A549 (cell line): ENCODE measurements at regions not wholly inside any gene's neighbourhood (a gene's known extent, or its start where the extent isn't known, plus 50 kb on each side); places are given as distances from the start of the nearest gene placed in this dataset.

ENCODE experiments used
- ATAC-seq, 2 experiments: fragments of 200-7000 bp in 1 of 2; fragments of >200 bp in 1 of 2; cut with Nextera tagmentation in 1 of 2; cut with Tn5 transposase in 1 of 2; 3 replicates each; pipeline versions ENCODE4 v1.8.0 to v1.9.1; 2018 to 2020; ENCODE audit warnings: mild to moderate bottlenecking in 1 of 2, moderate library complexity in 1 of 2
- CTCF ChIA-PET: fragments of 300-600 bp; sonication (Branson Sonifier 250); formaldehyde crosslinking; extraction: SDS; loops from one replicate; lab custom pipeline; 2021; ENCODE audit warnings: antibody characterized with exemption, inconsistent platforms; lab: Yijun Ruan, JAX
- POLR2A ChIA-PET: fragments of 350-600 bp; formaldehyde crosslinking; extraction: SDS; loops from one replicate; lab custom pipeline; 2021; ENCODE audit warnings: antibody characterized with exemption, inconsistent platforms; lab: Yijun Ruan, JAX
- DNase-seq, 2 experiments: peaks; one replicate each; pipeline versions ENCODE4 v3.0.0 to v3.0.0-alpha.2; 2011 to 2016; ENCODE audit warnings: low read depth in 1 of 2, low spot score in 1 of 2
- FAIRE-seq: peaks from 2 replicates; lab custom pipeline; 2011; peaks lifted over from hg19 to GRCh38; lab: Jason Lieb, UNC
- H3K27ac ChIP-seq, 2 experiments: fragments of >200 bp; sonication (Bioruptor Twin); formaldehyde crosslinking; 3 replicates each; pipeline ENCODE4 v1.5.1; 2016 to 2017
- H3K4me1 ChIP-seq: fragments of >200 bp; sonication (Bioruptor Twin); formaldehyde crosslinking; 3 replicates; pipeline ENCODE4 v1.6.1; 2016
- H3K4me2 ChIP-seq: fragments of >200 bp; sonication (Bioruptor Twin); formaldehyde crosslinking; 3 replicates; pipeline ENCODE4 v1.6.1; 2016
- H3K4me3 ChIP-seq: fragments of >200 bp; sonication (Bioruptor Twin); formaldehyde crosslinking; 3 replicates; pipeline ENCODE4 v1.5.1; 2016
- H3K9me3 ChIP-seq: fragments of >200 bp; sonication (Bioruptor Twin); formaldehyde crosslinking; 3 replicates; pipeline ENCODE4 v1.6.1; 2016
- CBX2 ChIP-seq: fragments of 200-600 bp; sonication (generic); IDR thresholded peaks from 2 replicates; pipeline ENCODE4 v1.6.1; 2016; ENCODE audit warnings: low read depth, mild to moderate bottlenecking, borderline replicate concordance
- CEBPB ChIP-seq, 2 experiments: fragments of >200 bp in 1 of 2; sonication (Bioruptor Twin) in 1 of 2; formaldehyde crosslinking in 1 of 2; IDR thresholded peaks; 2 replicates each; pipeline ENCODE4 v1.6.1; 2012 to 2016
- CHD2 ChIP-seq: fragments of 150-350 bp; IDR thresholded peaks from 2 replicates; pipeline ENCODE4 v1.6.1; 2014; ENCODE audit warnings: low read length; ENCODE audit not compliant: partially characterized antibody
- CHD4 ChIP-seq: fragments of 200-600 bp; sonication (generic); IDR thresholded peaks from 2 replicates; pipeline ENCODE4 v1.6.1; 2016; ENCODE audit warnings: antibody characterized with exemption, mild to moderate bottlenecking, borderline replicate concordance
- E2F6 ChIP-seq: IDR thresholded peaks from 2 replicates; pipeline ENCODE4 v1.6.1; 2012; ENCODE audit warnings: low read depth, borderline replicate concordance
- EHMT2 ChIP-seq: fragments of 200-600 bp; sonication (generic); IDR thresholded peaks from 2 replicates; pipeline ENCODE4 v1.6.1; 2016; ENCODE audit warnings: antibody characterized with exemption, low read depth, mild to moderate bottlenecking, moderate library complexity
- FOXS1 ChIP-seq: fragments of 250-450 bp; sonication (Bioruptor Pico); IDR thresholded peaks from 2 replicates; pipeline ENCODE4 v1.5.0; 2020; ENCODE audit warnings: mild to moderate bottlenecking, moderate library complexity
- HOXA7 ChIP-seq: fragments of 250-450 bp; sonication (Bioruptor Pico); IDR thresholded peaks from 2 replicates; pipeline ENCODE4 v1.5.0; 2020; ENCODE audit warnings: mild to moderate bottlenecking, moderate library complexity
- JUNB ChIP-seq: fragments of >200 bp; sonication (Bioruptor Twin); formaldehyde crosslinking; IDR thresholded peaks from 2 replicates; pipeline ENCODE4 v1.6.1; 2016
- KDM5A ChIP-seq: fragments of 200-600 bp; sonication (generic); IDR thresholded peaks from 2 replicates; pipeline ENCODE4 v1.6.1; 2016; ENCODE audit warnings: antibody characterized with exemption, mild to moderate bottlenecking
- MAFK ChIP-seq: fragments of 450-650 bp; IDR thresholded peaks from 2 replicates; pipeline ENCODE4 v1.6.1; 2014; ENCODE audit not compliant: partially characterized antibody
- PHF8 ChIP-seq: fragments of 200-600 bp; sonication (generic); IDR thresholded peaks from 2 replicates; pipeline ENCODE4 v1.6.1; 2016; ENCODE audit warnings: low read depth, mild to moderate bottlenecking, antibody characterized with exemption, moderate library complexity, borderline replicate concordance
- RFX5 ChIP-seq: fragments of 450-650 bp; IDR thresholded peaks from 2 replicates; pipeline ENCODE4 v1.7.1; 2014; ENCODE audit warnings: antibody characterized with exemption, mild to moderate bottlenecking, moderate library complexity
- SREBF2 ChIP-seq: fragments of 450-650 bp; IDR thresholded peaks from 2 replicates; pipeline ENCODE4 v1.6.1; 2014; ENCODE audit warnings: mild to moderate bottlenecking, moderate library complexity
- ZNF302 ChIP-seq: fragments of 250-450 bp; sonication (Bioruptor Pico); IDR thresholded peaks from 2 replicates; pipeline ENCODE4 v1.9.0; 2021; ENCODE audit warnings: inconsistent platforms, mild to moderate bottlenecking, moderate library complexity
- ZSCAN20 ChIP-seq: fragments of 250-450 bp; sonication (Bioruptor Pico); IDR thresholded peaks from 2 replicates; pipeline ENCODE4 v1.8.0; 2022; ENCODE audit warnings: mild to moderate bottlenecking, moderate library complexity
- WGBS: methylation state at CpG from one replicate; pipeline ENCODE4 v1.1.6; 2017; ENCODE audit errors: missing lambda C conversion rate; 5-methylcytosine and 5-hydroxymethylcytosine counted together
- TF ChIP-seq, protein P1 (sequence below): fragments of 450-650 bp; IDR thresholded peaks from 2 replicates; pipeline ENCODE4 v1.6.1; 2014; ENCODE audit warnings: antibody characterized with exemption
- TF ChIP-seq, protein P2 (sequence below): IDR thresholded peaks from 2 replicates; pipeline ENCODE4 v1.6.1; 2012
- TF ChIP-seq, protein P3 (sequence below): fragments of 250-450 bp; sonication (Bioruptor Pico); IDR thresholded peaks from 2 replicates; pipeline ENCODE4 v1.5.0; 2021; ENCODE audit warnings: mild to moderate bottlenecking, moderate library complexity, borderline replicate concordance

- DNase-seq (no peak), FAIRE-seq (no peak), ATAC-seq (no peak)
- no peak overlapping the region for H3K4me3 ChIP-seq
- no peaks in the 10 kb centered on the region for H3K4me1 ChIP-seq
- ChIA-PET CTCF (no interaction called here), POLR2A (no interaction called here)
- H3K4me2 ChIP-seq, result no peak overlapping the region
- TF ChIP-seq CEBPB (IDR thresholded peaks at IDR 0.05) (no peak), FOXS1 (CRISPR knock-in tag) (no peak), SREBF2 (no peak), CHD4 (no peak), E2F6 (no peak), KDM5A (no peak), RFX5 (no peak), CHD2 (no peak), CBX2 (no peak), JUNB (no peak), ZNF302 (CRISPR knock-in tag) (no peak), HOXA7 (CRISPR knock-in tag) (no peak), ZSCAN20 (CRISPR knock-in tag) (no peak)
- TF ChIP-seq, protein P1, sequence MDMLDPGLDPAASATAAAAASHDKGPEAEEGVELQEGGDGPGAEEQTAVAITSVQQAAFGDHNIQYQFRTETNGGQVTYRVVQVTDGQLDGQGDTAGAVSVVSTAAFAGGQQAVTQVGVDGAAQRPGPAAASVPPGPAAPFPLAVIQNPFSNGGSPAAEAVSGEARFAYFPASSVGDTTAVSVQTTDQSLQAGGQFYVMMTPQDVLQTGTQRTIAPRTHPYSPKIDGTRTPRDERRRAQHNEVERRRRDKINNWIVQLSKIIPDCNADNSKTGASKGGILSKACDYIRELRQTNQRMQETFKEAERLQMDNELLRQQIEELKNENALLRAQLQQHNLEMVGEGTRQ, result no peak
- TF ChIP-seq, protein P2, sequence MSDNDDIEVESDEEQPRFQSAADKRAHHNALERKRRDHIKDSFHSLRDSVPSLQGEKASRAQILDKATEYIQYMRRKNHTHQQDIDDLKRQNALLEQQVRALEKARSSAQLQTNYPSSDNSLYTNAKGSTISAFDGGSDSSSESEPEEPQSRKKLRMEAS, result no peak
- TF ChIP-seq, protein P3, sequence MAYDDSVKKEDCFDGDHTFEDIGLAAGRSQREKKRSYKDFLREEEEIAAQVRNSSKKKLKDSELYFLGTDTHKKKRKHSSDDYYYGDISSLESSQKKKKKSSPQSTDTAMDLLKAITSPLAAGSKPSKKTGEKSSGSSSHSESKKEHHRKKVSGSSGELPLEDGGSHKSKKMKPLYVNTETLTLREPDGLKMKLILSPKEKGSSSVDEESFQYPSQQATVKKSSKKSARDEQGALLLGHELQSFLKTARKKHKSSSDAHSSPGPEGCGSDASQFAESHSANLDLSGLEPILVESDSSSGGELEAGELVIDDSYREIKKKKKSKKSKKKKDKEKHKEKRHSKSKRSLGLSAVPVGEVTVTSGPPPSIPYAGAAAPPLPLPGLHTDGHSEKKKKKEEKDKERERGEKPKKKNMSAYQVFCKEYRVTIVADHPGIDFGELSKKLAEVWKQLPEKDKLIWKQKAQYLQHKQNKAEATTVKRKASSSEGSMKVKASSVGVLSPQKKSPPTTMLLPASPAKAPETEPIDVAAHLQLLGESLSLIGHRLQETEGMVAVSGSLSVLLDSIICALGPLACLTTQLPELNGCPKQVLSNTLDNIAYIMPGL (CRISPR knock-in tag), result no peak
- H3K9me3 ChIP-seq, result no peaks in the 10 kb centered on the region; the same call in 2 of the 3 replicates
- WGBS, result 16% methylated on average over 7 of the region's 7 CpGs
- no peak overlapping the region for H3K27ac ChIP-seq
Observed at GRCh38 chr16:6977291-6977690, 355.4 kb upstream of the RBFOX1 start.

DNA sequence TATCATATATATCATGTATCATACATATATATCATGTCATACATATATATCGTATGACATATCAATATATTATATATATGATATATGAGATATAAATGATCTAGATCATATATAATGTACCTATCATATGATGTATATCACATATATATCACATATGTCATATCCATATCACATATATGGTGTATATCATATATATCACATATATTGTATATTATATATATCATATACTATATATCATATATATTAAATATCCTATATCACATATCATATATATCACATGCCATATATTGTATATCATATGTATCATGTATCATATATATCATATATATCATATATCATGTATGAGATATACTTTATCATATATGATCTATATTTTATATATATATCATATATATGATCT is 355.9 kb upstream of the RBFOX1 start:
- Histone ChIP-seq H3K27ac (no peak overlapping the region), H3K4me1 (no peaks in the 10 kb centered on the region), H3K9me3 (no peaks in the 10 kb centered on the region; the same call in 2 of the 3 replicates), H3K4me3 (no peak overlapping the region), H3K4me2 (no peak overlapping the region)
- CTCF ChIA-PET, result no interaction called here
- DNase-seq (no peak), FAIRE-seq (no peak), ATAC-seq (no peak)
- POLR2A ChIA-PET, result no interaction called here
- TF ChIP-seq PHF8, result no peak
- 70% methylated on average over 1 of the region's 1 CpG for WGBS

DNA sequence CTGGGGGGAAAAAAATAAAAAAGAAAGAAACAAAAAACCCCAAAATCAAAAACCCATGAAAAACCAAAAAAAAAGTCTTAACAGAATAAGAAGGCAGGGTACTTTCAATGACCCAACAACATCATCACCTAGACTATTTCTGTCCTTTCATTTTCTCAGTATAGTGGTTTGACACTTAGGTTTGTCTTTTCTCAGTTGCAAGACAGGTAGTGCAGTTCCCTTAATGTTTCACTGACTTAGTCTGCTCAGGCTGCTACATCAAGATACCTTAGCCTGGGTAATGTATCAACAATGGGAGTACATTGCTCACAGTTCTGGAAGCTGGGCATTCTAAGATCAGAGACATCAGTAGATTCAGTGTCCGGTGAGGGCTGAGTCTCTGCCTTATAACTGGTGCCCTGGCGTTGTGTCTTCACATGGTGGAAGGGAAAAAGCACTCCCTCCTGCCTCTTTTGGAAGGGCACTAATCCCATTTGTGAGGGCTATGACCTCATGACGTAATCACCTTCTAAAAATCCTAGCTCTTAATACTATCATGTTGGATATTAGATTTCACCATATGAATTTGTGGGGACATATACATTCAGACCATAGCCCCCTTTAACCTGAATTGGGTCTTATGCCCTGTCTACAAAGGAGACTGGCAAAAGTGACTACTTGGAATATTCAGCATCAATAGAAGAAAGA is 362.3 kb upstream of the RBFOX1 start:
- Histone ChIP-seq H3K4me2 (no peak overlapping the region), H3K27ac (no peak overlapping the region), H3K4me3 (no peak overlapping the region), H3K4me1 (no peaks in the 10 kb centered on the region), H3K9me3 (no peaks in the 10 kb centered on the region; the same call in 2 of the 3 replicates)
- ChIA-PET POLR2A (no interaction called here), CTCF (no interaction called here)
- TF ChIP-seq EHMT2, result no peak
- TF ChIP-seq MAFK, result no peak
- TF ChIP-seq HOXA7 (CRISPR knock-in tag), result no peak
- no peak for TF ChIP-seq SREBF2
- FAIRE-seq (no peak), DNase-seq (no peak), ATAC-seq (no peak)
- WGBS, result 23% methylated on average over 3 of the region's 3 CpGs
